NOMO-1 treated with DMSO at 0.1 percent for 48 hours (cell line): ENCODE measurements at regions not wholly inside any gene's neighbourhood (a gene's known extent, or its start where the extent isn't known, plus 50 kb on each side); places are given as distances from the start of the nearest gene placed in this dataset.
"Not testable (repeated sequence)": the region's sequence is repeated elsewhere in the genome, so short reads cannot be mapped to it uniquely, and the experiment has no call there.

ENCODE experiments used
- DNase-seq: peaks from one replicate; lab custom pipeline; 2025; ENCODE audit not compliant: unreplicated experiment; lab: John Stamatoyannopoulos, UW

GRCh38 chr11:42669248-42669976 lies 642.4 kb upstream of the API5 start:
- DNase-seq = no peak

- DNase-seq = no peak
Observed at GRCh38 chr11:42674436-42674835, 637.4 kb upstream of the API5 start.

- DNase-seq = no peak
Observed at GRCh38 chr11:42707541-42707940, 604.3 kb upstream of the API5 start.

DNA sequence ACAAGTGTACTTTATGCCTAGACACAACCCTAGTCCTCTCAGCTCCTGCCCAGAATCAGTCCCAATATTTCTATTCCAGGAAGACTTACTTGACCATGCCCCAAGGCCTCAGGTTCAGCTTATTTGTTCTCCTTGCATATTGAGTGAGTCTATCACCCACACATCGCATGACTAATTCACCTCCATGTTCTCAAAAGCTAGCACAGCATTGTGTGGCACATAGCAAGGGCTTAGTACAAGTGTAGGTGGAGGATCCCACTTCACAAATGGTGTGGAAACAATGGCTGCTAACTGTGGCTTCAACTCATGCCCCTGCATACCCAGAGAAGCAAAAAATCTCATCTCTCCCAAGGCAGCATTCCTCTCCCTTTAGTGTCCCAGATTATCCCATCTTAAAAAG lies 602.6 kb upstream of the API5 start:
- DNase-seq = no peak

GRCh38 chr11:42713279-42713678 lies 598.5 kb upstream of the API5 start:
- no peak for DNase-seq

DNA sequence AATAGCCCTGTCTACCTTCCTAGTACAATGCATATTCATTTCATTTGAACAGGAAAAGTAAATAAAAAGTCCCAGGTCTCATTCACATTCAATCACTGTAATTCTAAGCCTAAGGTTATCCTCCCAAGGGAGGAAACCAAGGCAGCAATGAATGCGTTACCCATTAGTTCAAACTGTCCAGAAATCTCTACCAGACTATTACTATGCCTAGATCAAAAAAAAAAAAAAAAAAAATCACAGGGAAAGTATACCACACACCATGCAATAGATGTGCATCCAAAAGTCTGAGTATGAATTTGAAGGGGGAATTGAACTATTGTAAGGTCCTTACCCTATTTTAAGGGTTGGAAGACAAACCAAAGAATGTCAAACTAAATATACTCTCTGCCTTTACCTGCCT lies 598.0 kb upstream of the API5 start:
- no peak for DNase-seq

DNA sequence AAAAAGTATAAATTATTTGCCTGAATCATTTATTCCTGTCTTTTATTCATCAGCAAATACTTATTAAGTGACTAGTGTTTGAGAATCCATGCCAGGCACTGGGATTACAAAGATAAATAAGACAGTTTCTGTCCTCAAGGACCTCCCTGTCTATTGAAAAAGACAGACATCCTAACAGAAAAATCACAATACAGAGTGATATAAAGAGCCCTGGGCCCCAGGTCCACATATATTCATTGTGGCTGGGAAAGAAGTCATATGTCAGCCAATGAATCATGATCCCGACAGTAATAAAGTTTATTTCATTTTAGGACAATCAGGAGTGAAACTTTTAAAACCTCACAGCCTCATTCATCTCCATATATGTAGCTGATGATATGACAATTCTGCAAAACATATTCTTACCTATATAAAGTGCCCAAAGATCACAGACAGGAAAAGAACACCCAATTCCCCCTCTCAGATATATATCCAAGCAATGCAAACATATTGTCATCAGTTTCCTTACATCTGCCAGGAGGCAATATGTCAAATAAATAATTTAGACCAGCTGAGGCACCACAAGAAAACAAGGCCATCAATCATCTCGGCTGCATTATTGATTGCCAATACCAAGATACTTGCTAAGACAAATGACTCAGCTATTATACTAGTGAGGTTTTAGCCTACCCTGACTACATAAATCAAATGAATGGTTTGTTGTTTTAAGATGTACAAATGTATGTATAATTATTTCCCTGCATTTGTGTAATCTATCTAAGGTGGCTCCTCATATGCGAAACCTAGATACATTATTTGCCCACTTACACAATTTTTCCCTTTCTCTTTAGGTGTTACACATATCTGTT lies 590.9 kb upstream of the API5 start:
- no peak for DNase-seq

DNA sequence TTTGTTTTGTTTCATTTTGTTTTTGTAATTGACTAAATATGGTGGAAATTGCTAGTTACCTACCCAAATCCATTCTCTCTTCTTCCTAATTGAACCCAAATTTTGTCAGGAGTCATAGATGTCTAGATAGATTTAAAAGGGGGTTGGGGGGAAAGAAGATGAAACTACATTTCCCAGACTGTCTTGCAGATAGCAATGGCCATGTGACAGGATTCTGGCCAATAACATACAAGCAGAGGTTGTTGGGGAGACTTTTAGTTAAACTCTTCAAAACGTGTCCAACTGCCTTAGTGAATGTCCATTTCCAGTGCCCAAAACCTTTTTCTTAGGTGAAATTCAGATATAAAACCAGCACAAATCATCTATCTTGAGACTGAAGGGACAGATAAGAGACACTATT lies 583.9 kb upstream of the API5 start:
- no peak for DNase-seq

- DNase-seq = no peak
Observed at GRCh38 chr11:42762348-42762747, 549.4 kb upstream of the API5 start.

DNA sequence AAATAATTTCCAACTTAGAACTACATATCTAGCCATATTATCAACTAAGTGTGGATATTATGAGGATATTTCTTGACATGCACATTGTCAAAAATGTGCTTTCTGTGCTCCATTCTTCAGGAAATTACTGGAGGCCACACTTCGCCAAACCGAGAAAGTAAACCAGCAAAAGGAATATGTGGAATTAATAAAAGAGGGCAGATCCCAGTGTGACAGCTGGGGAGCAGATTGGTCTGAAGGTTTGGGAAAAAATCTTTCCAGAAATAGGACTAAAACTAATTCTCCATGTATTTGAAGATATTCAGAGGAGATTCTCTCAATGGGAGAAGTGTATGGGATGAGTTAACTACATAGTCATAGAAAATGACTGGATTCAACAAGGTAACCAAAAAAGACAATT lies 546.9 kb upstream of the API5 start:
- DNase-seq = no peak

DNA sequence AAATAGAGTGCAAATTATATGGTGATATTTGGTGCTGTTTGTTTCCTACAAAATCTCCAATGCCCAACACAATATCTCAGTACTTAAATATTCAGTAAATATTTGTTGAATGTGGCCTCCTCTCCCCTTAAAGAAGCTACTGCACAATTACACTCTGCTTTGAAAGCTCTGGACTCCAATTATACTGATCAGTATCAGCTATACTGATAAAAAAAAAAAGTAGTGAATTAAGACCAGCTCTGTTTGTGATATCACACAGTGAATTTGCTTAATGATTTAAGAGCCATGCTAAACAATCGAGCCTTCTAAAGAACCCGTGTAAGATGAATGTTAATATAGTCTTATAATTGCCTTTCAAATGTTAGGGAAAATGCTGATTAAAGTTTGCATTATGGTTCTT lies 543.2 kb upstream of the API5 start:
- DNase-seq = no peak

- peak; percentile 26 for DNase-seq
Observed at GRCh38 chr11:42770444-42771065, 541.2 kb upstream of the API5 start.

- DNase-seq = no peak
Observed at GRCh38 chr11:42772886-42773285, 538.9 kb upstream of the API5 start.

DNA sequence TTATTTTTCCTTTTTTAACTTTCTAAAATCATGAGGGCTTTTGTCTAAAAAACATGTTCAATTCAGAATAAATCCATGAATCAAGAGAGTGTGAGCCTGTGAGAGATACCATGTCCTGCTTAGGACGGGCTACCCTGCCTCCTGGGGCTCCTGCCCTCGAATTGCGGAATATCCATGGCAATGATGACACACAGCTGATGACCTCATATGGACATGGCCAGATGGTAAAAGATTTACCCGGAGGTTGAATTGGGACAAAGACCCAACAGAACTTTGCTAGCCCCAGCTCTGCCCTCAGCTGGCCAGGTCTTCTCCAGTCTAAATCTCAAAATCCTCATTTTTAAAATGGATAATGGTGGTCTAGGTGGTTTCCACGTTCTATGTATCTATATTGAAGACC lies 538.1 kb upstream of the API5 start:
- DNase-seq = no peak

- DNase-seq = no peak
Observed at GRCh38 chr11:42774567-42774966, 537.2 kb upstream of the API5 start.

- DNase-seq = no peak
Observed at GRCh38 chr11:42777776-42778175, 534.0 kb upstream of the API5 start.

DNA sequence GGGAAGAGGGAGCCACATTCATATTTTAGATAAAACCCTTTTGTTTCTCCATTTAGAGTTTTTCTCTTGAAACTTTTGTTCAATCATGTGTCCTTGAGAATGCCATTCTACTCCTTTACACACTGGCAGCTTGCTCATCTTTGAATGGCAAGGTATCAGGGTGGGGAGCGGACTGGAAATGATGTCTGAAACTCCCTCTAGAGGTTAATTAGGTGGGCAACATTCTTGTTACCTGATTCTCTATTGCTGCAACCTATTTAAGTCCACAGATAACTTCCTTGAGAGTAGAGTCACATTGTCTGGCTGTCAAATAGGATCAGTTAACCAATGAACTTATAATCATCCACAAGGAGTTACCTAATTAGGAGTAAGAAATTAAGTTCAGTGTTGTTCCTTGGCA lies 533.6 kb upstream of the API5 start:
- no peak for DNase-seq

DNA sequence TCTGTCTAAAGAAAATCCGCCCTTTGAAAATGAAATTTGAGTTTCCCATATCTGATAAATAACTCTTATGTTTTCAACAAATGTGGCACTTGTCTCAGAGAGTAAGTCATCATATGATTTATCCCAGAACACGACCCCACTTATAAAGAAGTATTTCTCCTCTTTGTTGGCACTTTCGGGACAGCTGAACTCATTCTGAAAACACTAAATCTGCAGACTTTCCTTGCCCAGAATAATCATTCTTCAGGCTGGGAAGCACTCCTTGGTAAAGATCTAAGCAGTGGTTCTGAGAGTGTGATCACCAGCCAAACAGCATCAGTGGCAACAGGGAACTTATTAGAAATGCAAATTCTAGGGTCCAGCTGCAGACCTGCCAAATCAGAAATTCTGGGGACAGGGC lies 532.2 kb upstream of the API5 start:
- no peak for DNase-seq

DNA sequence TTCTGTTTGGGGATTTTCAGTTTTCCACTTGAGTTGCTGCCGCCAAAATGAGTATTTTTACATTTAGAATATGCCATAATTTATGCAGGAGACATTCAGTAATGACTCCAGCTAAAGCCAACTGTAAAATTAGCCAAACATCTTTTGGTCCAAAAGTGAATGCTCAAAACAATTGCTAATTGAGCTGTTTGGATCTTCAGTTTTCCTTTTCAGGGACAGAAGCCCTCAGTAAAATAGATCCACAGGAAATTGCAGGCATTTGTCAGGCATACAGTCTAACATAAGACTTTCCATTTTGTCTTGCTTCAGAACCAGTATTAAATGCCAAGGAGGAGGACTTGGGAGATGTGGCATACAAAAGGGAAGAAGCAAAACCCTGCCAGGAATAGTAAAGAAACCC lies 524.8 kb upstream of the API5 start:
- DNase-seq = no peak

- not testable (repeated sequence) for DNase-seq
Observed at GRCh38 chr11:42795483-42795882, 516.3 kb upstream of the API5 start.

DNA sequence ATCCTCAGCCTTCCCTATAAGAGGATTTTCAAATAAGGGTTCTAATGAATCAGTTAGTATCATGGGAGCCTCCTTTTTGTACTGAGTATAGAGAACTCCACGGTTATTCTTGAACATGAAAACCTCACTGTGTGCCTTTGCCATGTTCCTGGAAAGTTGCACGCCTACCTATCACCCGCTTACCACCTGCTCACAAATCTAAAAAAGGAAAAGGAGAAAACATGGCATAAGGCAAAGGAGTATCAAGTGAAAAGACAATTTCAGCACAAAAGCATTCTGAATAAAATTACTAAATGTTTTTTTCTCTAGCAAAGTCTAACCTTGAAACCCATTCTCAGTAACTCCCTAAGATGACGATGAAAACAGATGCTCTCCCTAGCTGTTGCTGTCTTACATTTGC lies 511.8 kb upstream of the API5 start:
- DNase-seq = no peak
